Kidney (tissue), 13 donors: ENCODE measurements at regions not wholly inside any gene's neighbourhood (a gene's known extent, or its start where the extent isn't known, plus 50 kb on each side); places are given as distances from the start of the nearest gene placed in this dataset.

Experiments used
- DNase-seq, 5 donors: peaks; one replicate each; pipeline ENCODE4 v3.0.0-alpha.2; 2013 to 2020
- FAIRE-seq: peaks from 2 replicates; lab custom pipeline; 2012; peaks lifted over from hg19 to GRCh38; lab: Jason Lieb, UNC
- H3K27ac ChIP-seq, 2 donors: one replicate each; pipeline ENCODE4 v1.7.0; 2013; ENCODE audit warnings: low read depth in 2 of 2, low read length in 2 of 2, inconsistent platforms in 1 of 2
- H3K27me3 ChIP-seq: one replicate; pipeline ENCODE4 v1.7.1; 2013; ENCODE audit warnings: low read length, inconsistent platforms; ENCODE audit not compliant: control insufficient read depth, insufficient read depth
- H3K36me3 ChIP-seq, 3 donors: one replicate each; pipeline versions ENCODE4 v1.7.0 to v1.7.1; 2013; ENCODE audit warnings: low read length in 3 of 3, control low read depth in 1 of 3, inconsistent platforms in 1 of 3; ENCODE audit not compliant: insufficient read depth in 3 of 3, control insufficient read depth in 2 of 3
- H3K4me1 ChIP-seq, 3 donors: one replicate each; pipeline versions ENCODE4 v1.7.0 to v1.7.1; 2013; ENCODE audit warnings: low read length in 3 of 3, inconsistent platforms in 1 of 3, low read depth in 1 of 3; ENCODE audit not compliant: control insufficient read depth in 2 of 3, insufficient read depth in 2 of 3
- H3K4me3 ChIP-seq, 3 donors: one replicate each; pipeline versions ENCODE4 v1.7.0 to v1.8.1; 2013; ENCODE audit warnings: low read length in 3 of 3, control low read depth in 1 of 3, inconsistent platforms in 1 of 3
- H3K9ac ChIP-seq, 3 donors: one replicate each; pipeline versions ENCODE4 v1.7.0 to v1.7.1; 2013; ENCODE audit warnings: low read length in 3 of 3, control low read depth in 1 of 3, inconsistent platforms in 1 of 3
- H3K9me3 ChIP-seq, 3 donors: one replicate each; pipeline versions ENCODE4 v1.7.0 to v1.7.1; 2013; ENCODE audit warnings: low read length in 3 of 3, control low read depth in 1 of 3, inconsistent platforms in 1 of 3; ENCODE audit not compliant: control insufficient read depth in 2 of 3, insufficient read depth in 1 of 3
- CTCF ChIP-seq: IDR thresholded peaks from 3 replicates; pipeline ENCODE4 v1.5.1; 2012; ENCODE audit warnings: mild to moderate bottlenecking, moderate library complexity, borderline replicate concordance; ENCODE audit not compliant: insufficient read depth; ENCODE audit errors: extremely low read depth
- intact Hi-C: fragments of 100-400 bp; cut with DNase I; formaldehyde crosslinking; loops from one replicate; pipeline ENCODE4 v1.11.1; 2022
- donor health status: control.
- donor health status: control.
- donor health status: control.
- donor health status: control.
- donor health status: control.
- donor health status: DM: yes; HTN: yes; CAD: no.
- donor health status: Normal renal cell carcinoma (clear cell type).

DNA sequence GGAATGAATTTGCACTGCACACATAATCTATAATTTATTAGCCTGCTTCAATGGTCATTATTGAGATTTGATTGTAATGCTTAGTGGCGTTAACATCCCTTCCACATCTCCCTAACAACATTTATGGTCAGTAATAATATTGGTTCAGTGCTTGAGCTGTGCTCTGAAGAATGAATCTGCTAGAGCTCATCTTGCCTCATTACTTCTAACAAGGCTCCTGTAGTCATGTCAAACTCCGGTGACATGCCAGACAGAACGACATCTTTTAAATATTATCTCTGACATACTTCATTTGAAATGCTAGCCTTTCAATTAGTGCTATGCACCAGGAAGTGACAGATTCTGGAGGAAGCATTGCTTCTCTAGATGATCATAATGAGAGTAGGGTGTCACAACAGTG, 240.3 kb upstream of the BTBD3 start:
- intact Hi-C loops, result no loop called here
- no peaks in the 10 kb centered on the region for H3K9me3 ChIP-seq

DNA sequence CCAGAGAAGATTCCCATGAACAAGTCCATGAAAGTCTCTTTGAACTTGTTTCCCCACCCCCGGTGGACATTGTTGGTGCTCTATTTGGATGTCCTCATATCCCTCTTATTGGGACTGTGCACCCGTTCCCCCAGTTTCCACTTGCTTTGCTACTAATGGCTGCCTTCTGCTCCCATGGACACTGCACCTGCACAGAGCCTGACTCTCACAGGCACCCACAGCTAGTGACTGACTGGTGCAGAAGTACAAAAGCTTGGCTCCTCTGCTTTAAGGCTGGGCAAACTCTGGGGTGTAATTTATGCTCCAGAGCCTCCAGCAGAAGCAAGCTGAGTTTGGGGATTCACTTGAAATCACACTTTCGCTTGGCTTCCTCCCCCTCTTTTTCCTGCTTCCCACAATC, 239.9 kb upstream of the BTBD3 start:
- Histone ChIP-seq H3K4me3 (no peak overlapping the region), H3K9ac (no peak overlapping the region), H3K27ac (no peak overlapping the region), H3K9me3 (no peaks in the 10 kb centered on the region), H3K4me1 (peaks cover 0 to 2% (median 0%) of the 10 kb centered on the region in 3 donors), H3K27me3 (no peaks in the 10 kb centered on the region), H3K36me3 (no peaks in the 10 kb centered on the region)
- FAIRE-seq (no peak), DNase-seq (no peak)
- intact Hi-C loops, result no loop called here
- TF ChIP-seq CTCF, result no peak

More for the DNA sequence above, 240.3 kb upstream of the BTBD3 start:
- no peak overlapping the region for H3K9ac ChIP-seq
- no peaks in the 10 kb centered on the region for H3K36me3 ChIP-seq
- H3K27me3 ChIP-seq, result no peaks in the 10 kb centered on the region
- H3K4me1 ChIP-seq, result peaks cover 0 to 2% (median 0%) of the 10 kb centered on the region in 3 donors
- no peak overlapping the region for H3K4me3 ChIP-seq
- DNase-seq (no peak), FAIRE-seq (no peak)
- no peak overlapping the region for H3K27ac ChIP-seq
- TF ChIP-seq CTCF, result no peak

DNA sequence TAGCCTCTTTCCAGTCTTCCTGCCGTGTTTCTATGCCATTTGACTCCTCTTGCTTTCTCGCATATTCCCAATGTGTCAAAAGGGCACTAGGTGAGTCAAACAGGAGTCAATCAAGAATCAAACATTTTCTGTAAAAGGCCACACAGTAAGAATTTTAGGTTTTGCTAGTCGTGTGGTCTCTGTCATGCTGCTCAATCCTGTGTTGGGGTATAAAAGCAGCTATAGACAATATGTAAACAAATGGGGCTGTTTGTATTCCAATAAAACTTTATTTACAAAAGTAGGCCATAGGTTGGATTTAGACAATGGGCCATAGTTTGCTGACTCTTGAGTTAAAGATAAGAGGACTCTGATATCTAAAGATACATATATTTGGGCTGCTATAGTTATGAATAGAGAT, 235.4 kb upstream of the BTBD3 start:
- FAIRE-seq, result no peak
- TF ChIP-seq CTCF, result no peak
- H3K4me1 ChIP-seq, result peaks cover 0 to 2% (median 2%) of the 10 kb centered on the region in 3 donors
- no peaks in the 10 kb centered on the region for H3K36me3 ChIP-seq
- H3K4me3 ChIP-seq, result no peak overlapping the region
- H3K27me3 ChIP-seq, result no peaks in the 10 kb centered on the region
- intact Hi-C loops, result no loop called here
- no peak for DNase-seq
- no peaks in the 10 kb centered on the region for H3K9me3 ChIP-seq
- H3K27ac ChIP-seq, result no peak overlapping the region
- no peak overlapping the region for H3K9ac ChIP-seq

- H3K27me3 ChIP-seq, result no peaks in the 10 kb centered on the region
- H3K9me3 ChIP-seq, result no peaks in the 10 kb centered on the region
- no peak overlapping the region for H3K9ac ChIP-seq
- H3K27ac ChIP-seq, result no peak overlapping the region
- DNase-seq, result no peak
- TF ChIP-seq CTCF, result no peak
- intact Hi-C loops, result no loop called here
- H3K36me3 ChIP-seq, result no peaks in the 10 kb centered on the region
- no peak overlapping the region for H3K4me3 ChIP-seq
- H3K4me1 ChIP-seq, result peaks cover 0 to 5% (median 0%) of the 10 kb centered on the region in 3 donors
- no peak for FAIRE-seq
Measured at GRCh38 chr20:11686195-11686594, 231.5 kb upstream of the BTBD3 start.
